Retina (tissue), 1 donor: ENCODE measurements at regions not wholly inside any gene's neighbourhood (a gene's known extent, or its start where the extent isn't known, plus 50 kb on each side); places are given as distances from the start of the nearest gene placed in this dataset.

Source experiments
- DNase-seq: peaks from one replicate; pipeline ENCODE4 v3.0.0-alpha.2; 2016

GRCh38 chrX:8868906-8869305, 67.7 kb upstream of the FAM9A start:
- DNase-seq: no peak

DNA sequence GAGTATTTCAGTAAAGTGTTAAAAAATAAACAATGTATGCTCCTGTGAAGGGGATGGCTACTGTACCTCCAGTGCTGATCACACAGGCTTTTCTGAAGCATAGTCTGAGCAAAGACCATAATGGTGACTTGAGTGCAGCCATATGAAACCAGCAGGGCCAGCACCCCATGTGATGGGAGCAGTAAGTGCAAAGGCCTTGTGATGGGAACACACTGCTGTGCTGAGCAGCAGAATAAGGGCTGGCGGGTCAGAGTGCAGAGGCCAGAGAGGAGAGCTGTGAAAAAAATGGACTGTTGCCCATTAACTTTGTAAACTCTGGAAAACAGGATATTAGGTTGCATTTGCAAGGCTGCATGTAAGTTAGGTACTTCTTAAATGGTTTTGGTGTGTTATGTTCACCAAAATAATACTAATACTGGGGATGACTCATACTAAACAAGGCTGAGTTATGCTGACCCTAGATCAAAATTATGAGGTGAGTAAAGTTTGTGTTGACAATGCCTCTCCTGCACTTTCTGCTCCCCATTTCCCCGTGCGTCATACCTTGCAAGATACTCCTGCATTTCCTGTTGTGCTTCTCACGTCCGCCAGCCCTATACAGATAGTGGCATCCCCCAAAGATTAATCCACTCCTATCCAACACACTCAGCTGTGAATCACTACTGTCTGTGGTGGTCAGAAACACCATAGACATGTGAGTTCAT, 67.0 kb upstream of the FAM9A start:
- no peak for DNase-seq

GRCh38 chrX:8867406-8867805, 66.2 kb upstream of the FAM9A start:
- DNase-seq: no peak

GRCh38 chrX:8864161-8864560, 63.0 kb upstream of the FAM9A start:
- DNase-seq: peak; percentile 11

DNA sequence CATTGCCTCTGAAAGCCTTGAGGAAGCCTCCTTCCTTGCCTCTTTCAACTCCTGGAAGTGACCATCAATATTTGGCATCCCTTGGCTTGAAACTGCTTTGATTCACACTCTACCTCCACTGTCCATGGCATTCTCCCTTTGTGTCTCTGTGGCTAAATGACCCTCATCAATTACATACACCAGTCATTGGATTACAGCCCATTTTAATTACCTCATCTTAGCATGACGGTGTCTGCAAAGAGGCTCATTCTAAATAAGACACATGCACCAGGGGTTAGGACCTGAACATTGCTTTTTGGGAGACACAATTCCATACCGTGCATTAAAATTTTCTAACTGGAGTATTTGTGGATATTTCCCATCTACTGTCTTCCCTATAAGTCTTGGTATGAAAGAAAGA, 60.7 kb upstream of the FAM9A start:
- DNase-seq: no peak

GRCh38 chrX:8851231-8851886, 50.2 kb upstream of the FAM9A start:
- no peak for DNase-seq
